ENCODE measurements at regions not wholly inside any gene's neighbourhood (a gene's known extent, or its start where the extent isn't known, plus 50 kb on each side); places are given as distances from the start of the nearest gene placed in this dataset.
"Not testable (repeated sequence)": the region's sequence is repeated elsewhere in the genome, so short reads cannot be mapped to it uniquely, and the experiment has no call there.

DNA sequence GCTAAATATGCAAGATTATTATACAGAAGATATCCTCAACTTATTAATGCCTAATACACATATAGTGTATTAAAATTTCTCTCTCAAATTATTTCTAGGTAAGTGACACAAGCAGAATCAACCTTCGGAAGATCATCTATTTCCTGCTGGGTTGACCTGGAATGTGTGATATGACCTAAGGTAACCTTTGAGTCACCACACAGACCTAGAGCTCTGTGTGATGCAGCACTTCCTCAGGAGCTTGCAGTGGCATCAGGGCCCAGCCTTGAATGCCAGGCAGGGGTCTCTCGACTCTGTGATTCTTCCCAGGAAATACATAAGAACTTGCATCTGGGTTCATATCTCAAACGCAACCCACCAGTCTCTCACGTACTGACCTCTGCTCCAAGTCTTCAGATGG is 385.3 kb downstream of the RPIA start:
- TF ChIP-seq POLR2AphosphoS5 (IDR thresholded peaks at IDR 0.05; ENCODE audit: low read depth); EZH2 (IDR thresholded peaks at IDR 0.05; ENCODE audit: low read depth, unreplicated experiment); NANOG (IDR thresholded peaks at IDR 0.05; ENCODE audit: borderline replicate concordance); EZH2phosphoT487 (IDR thresholded peaks at IDR 0.05; ENCODE audit: unreplicated experiment); CREB1 (CRISPR knock-in tag; IDR thresholded peaks at IDR 0.05; ENCODE audit: low read depth); JUNB (IDR thresholded peaks at IDR 0.05; ENCODE audit: unreplicated experiment); ZNF114 (CRISPR knock-in tag; IDR thresholded peaks at IDR 0.05): not testable (repeated sequence)
- TF ChIP-seq, protein P1, sequence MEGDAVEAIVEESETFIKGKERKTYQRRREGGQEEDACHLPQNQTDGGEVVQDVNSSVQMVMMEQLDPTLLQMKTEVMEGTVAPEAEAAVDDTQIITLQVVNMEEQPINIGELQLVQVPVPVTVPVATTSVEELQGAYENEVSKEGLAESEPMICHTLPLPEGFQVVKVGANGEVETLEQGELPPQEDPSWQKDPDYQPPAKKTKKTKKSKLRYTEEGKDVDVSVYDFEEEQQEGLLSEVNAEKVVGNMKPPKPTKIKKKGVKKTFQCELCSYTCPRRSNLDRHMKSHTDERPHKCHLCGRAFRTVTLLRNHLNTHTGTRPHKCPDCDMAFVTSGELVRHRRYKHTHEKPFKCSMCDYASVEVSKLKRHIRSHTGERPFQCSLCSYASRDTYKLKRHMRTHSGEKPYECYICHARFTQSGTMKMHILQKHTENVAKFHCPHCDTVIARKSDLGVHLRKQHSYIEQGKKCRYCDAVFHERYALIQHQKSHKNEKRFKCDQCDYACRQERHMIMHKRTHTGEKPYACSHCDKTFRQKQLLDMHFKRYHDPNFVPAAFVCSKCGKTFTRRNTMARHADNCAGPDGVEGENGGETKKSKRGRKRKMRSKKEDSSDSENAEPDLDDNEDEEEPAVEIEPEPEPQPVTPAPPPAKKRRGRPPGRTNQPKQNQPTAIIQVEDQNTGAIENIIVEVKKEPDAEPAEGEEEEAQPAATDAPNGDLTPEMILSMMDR (conservative IDR thresholded peaks at IDR 0.05; ENCODE audit: low read depth in 2 of 2) = not testable (repeated sequence)
- TF ChIP-seq, protein P2, sequence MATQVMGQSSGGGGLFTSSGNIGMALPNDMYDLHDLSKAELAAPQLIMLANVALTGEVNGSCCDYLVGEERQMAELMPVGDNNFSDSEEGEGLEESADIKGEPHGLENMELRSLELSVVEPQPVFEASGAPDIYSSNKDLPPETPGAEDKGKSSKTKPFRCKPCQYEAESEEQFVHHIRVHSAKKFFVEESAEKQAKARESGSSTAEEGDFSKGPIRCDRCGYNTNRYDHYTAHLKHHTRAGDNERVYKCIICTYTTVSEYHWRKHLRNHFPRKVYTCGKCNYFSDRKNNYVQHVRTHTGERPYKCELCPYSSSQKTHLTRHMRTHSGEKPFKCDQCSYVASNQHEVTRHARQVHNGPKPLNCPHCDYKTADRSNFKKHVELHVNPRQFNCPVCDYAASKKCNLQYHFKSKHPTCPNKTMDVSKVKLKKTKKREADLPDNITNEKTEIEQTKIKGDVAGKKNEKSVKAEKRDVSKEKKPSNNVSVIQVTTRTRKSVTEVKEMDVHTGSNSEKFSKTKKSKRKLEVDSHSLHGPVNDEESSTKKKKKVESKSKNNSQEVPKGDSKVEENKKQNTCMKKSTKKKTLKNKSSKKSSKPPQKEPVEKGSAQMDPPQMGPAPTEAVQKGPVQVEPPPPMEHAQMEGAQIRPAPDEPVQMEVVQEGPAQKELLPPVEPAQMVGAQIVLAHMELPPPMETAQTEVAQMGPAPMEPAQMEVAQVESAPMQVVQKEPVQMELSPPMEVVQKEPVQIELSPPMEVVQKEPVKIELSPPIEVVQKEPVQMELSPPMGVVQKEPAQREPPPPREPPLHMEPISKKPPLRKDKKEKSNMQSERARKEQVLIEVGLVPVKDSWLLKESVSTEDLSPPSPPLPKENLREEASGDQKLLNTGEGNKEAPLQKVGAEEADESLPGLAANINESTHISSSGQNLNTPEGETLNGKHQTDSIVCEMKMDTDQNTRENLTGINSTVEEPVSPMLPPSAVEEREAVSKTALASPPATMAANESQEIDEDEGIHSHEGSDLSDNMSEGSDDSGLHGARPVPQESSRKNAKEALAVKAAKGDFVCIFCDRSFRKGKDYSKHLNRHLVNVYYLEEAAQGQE (IDR thresholded peaks at IDR 0.05; ENCODE audit: unreplicated experiment) = not testable (repeated sequence)
